Muscle of arm (tissue), 1 donor: ENCODE measurements at regions not wholly inside any gene's neighbourhood (a gene's known extent, or its start where the extent isn't known, plus 50 kb on each side); places are given as distances from the start of the nearest gene placed in this dataset.

Experiments used
- DNase-seq: peaks from one replicate; pipeline ENCODE4 v3.0.0-alpha.2; 2013

- peak; percentile 43 for DNase-seq
These were observed 189.7 kb upstream of the JAG1 start for GRCh38 chr20:10863337-10864060.

GRCh38 chr20:10864076-10864672, 190.4 kb upstream of the JAG1 start:
- peak; percentile 46 for DNase-seq

- no peak for DNase-seq
These were observed 194.5 kb upstream of the JAG1 start for GRCh38 chr20:10868299-10868698.

GRCh38 chr20:10873026-10873425, 199.2 kb upstream of the JAG1 start:
- no peak for DNase-seq

- DNase-seq: no peak
These were observed 201.9 kb upstream of the JAG1 start for GRCh38 chr20:10875653-10876052.

GRCh38 chr20:10876558-10876957, 202.8 kb upstream of the JAG1 start:
- DNase-seq: peak; percentile 48

- no peak for DNase-seq
These were observed 203.5 kb upstream of the JAG1 start for GRCh38 chr20:10877342-10877741.

- DNase-seq: no peak
These were observed 209.4 kb upstream of the JAG1 start for GRCh38 chr20:10883166-10883565.

GRCh38 chr20:10893321-10893720, 219.5 kb upstream of the JAG1 start:
- DNase-seq: no peak

- DNase-seq: no peak
These were observed 223.5 kb upstream of the JAG1 start for GRCh38 chr20:10897336-10897735.

- DNase-seq: no peak
These were observed 224.8 kb upstream of the JAG1 start for GRCh38 chr20:10898552-10898951.

- DNase-seq: no peak
These were observed 228.4 kb upstream of the JAG1 start for GRCh38 chr20:10902174-10902573.

GRCh38 chr20:10902576-10903282, 228.9 kb upstream of the JAG1 start:
- DNase-seq: peak; percentile 46

GRCh38 chr20:10906834-10907233, 233.0 kb upstream of the JAG1 start:
- DNase-seq: no peak

GRCh38 chr20:10909803-10910202, 236.0 kb upstream of the JAG1 start:
- no peak for DNase-seq

- no peak for DNase-seq
These were observed 236.9 kb upstream of the JAG1 start for GRCh38 chr20:10910535-10911178.

GRCh38 chr20:10911298-10911697, 237.5 kb upstream of the JAG1 start:
- no peak for DNase-seq

- no peak for DNase-seq
These were observed 242.0 kb upstream of the JAG1 start for GRCh38 chr20:10915815-10916214.

- no peak for DNase-seq
These were observed 242.5 kb upstream of the JAG1 start for GRCh38 chr20:10916312-10916711.

GRCh38 chr20:10917826-10918225, 244.0 kb upstream of the JAG1 start:
- DNase-seq: no peak

GRCh38 chr20:10919396-10920140, 245.8 kb upstream of the JAG1 start:
- DNase-seq: no peak

- DNase-seq: no peak
These were observed 246.6 kb upstream of the JAG1 start for GRCh38 chr20:10920396-10920795.
